Activated CD8-positive, alpha-beta memory T cell treated with anti-CD3 and anti-CD28 coated beads, Interleukin-2, amount 10 ng/mL, durations not matched to agents 7 days and 5 days (primary cell): ENCODE measurements at regions not wholly inside any gene's neighbourhood (a gene's known extent, or its start where the extent isn't known, plus 50 kb on each side); places are given as distances from the start of the nearest gene placed in this dataset.
"Not testable (repeated sequence)": the region's sequence is repeated elsewhere in the genome, so short reads cannot be mapped to it uniquely, and the experiment has no call there.

ENCODE experiments used
- ATAC-seq: fragments of 150-1000 bp; cut with Tn5 transposase; one replicate; pipeline ENCODE4 v1.10.0; 2021; ENCODE audit warnings: moderate library complexity
- CTCF ChIA-PET: fragments of 350-600 bp; sonication (Branson Sonifier 250); formaldehyde crosslinking; loops from one replicate; lab custom pipeline; 2021; ENCODE audit warnings: antibody characterized with exemption; lab: Charles Lee
- DNase-seq: peaks from one replicate; pipeline ENCODE4 v3.0.0-alpha.2; 2020
- H3K27ac Mint-ChIP-seq: one replicate; pipeline ENCODE4 v1.8.0; 2021; ENCODE audit warnings: mild to moderate bottlenecking, mixed read lengths
- H3K27me3 Mint-ChIP-seq: one replicate; pipeline ENCODE4 v1.8.0; 2021; ENCODE audit warnings: mixed read lengths
- H3K36me3 Mint-ChIP-seq: one replicate; pipeline ENCODE4 v1.8.0; 2021; ENCODE audit warnings: mild to moderate bottlenecking, mixed read lengths
- H3K4me1 Mint-ChIP-seq: one replicate; pipeline ENCODE4 v1.8.0; 2021; ENCODE audit warnings: mixed read lengths
- H3K4me3 Mint-ChIP-seq: one replicate; pipeline ENCODE4 v1.8.0; 2021; ENCODE audit warnings: mild to moderate bottlenecking, moderate library complexity, mixed read lengths
- H3K9me3 Mint-ChIP-seq: one replicate; pipeline ENCODE4 v1.8.0; 2022; ENCODE audit warnings: low read depth, mixed read lengths

GRCh38 chr15:85196697-85197096 is 183.7 kb upstream of the AKAP13 start:
- H3K4me1 Mint-ChIP-seq, CTCF ChIA-PET, H3K27ac Mint-ChIP-seq, H3K9me3 Mint-ChIP-seq, DNase-seq, H3K36me3 Mint-ChIP-seq, ATAC-seq, H3K27me3 Mint-ChIP-seq, H3K4me3 Mint-ChIP-seq: not testable (repeated sequence)

GRCh38 chr15:85197582-85197981 is 182.8 kb upstream of the AKAP13 start:
- H3K4me3 Mint-ChIP-seq, H3K27ac Mint-ChIP-seq, CTCF ChIA-PET, H3K27me3 Mint-ChIP-seq, H3K9me3 Mint-ChIP-seq, H3K36me3 Mint-ChIP-seq, H3K4me1 Mint-ChIP-seq, DNase-seq, ATAC-seq: not testable (repeated sequence)

- H3K27ac Mint-ChIP-seq, CTCF ChIA-PET, H3K4me1 Mint-ChIP-seq, H3K36me3 Mint-ChIP-seq, H3K4me3 Mint-ChIP-seq, ATAC-seq, H3K27me3 Mint-ChIP-seq, DNase-seq, H3K9me3 Mint-ChIP-seq: not testable (repeated sequence)
These were observed 182.0 kb upstream of the AKAP13 start for GRCh38 chr15:85198432-85198831.

- CTCF ChIA-PET, H3K4me1 Mint-ChIP-seq, H3K9me3 Mint-ChIP-seq, H3K36me3 Mint-ChIP-seq, H3K4me3 Mint-ChIP-seq, H3K27me3 Mint-ChIP-seq, DNase-seq, H3K27ac Mint-ChIP-seq: not testable (repeated sequence)
- peak; percentile 97 for ATAC-seq
These were observed 180.2 kb upstream of the AKAP13 start for GRCh38 chr15:85200215-85200614.

- H3K27me3 Mint-ChIP-seq, CTCF ChIA-PET, H3K27ac Mint-ChIP-seq, H3K9me3 Mint-ChIP-seq, H3K4me3 Mint-ChIP-seq, H3K36me3 Mint-ChIP-seq, ATAC-seq, DNase-seq, H3K4me1 Mint-ChIP-seq: not testable (repeated sequence)
These were observed 179.1 kb upstream of the AKAP13 start for GRCh38 chr15:85201118-85201793.

GRCh38 chr15:85204481-85204880 is 175.9 kb upstream of the AKAP13 start:
- ATAC-seq, H3K4me3 Mint-ChIP-seq, H3K27ac Mint-ChIP-seq, CTCF ChIA-PET, H3K9me3 Mint-ChIP-seq, H3K27me3 Mint-ChIP-seq, DNase-seq, H3K4me1 Mint-ChIP-seq, H3K36me3 Mint-ChIP-seq: not testable (repeated sequence)

GRCh38 chr15:85233791-85234325 is 146.5 kb upstream of the AKAP13 start:
- CTCF ChIA-PET, H3K27me3 Mint-ChIP-seq, H3K9me3 Mint-ChIP-seq, ATAC-seq, H3K27ac Mint-ChIP-seq, DNase-seq, H3K36me3 Mint-ChIP-seq, H3K4me3 Mint-ChIP-seq, H3K4me1 Mint-ChIP-seq: not testable (repeated sequence)

- CTCF ChIA-PET, H3K27me3 Mint-ChIP-seq, ATAC-seq, H3K36me3 Mint-ChIP-seq, H3K27ac Mint-ChIP-seq, DNase-seq, H3K9me3 Mint-ChIP-seq, H3K4me1 Mint-ChIP-seq, H3K4me3 Mint-ChIP-seq: not testable (repeated sequence)
These were observed 145.8 kb upstream of the AKAP13 start for GRCh38 chr15:85234450-85235196.

- H3K36me3 Mint-ChIP-seq, ATAC-seq, H3K9me3 Mint-ChIP-seq, H3K27ac Mint-ChIP-seq, H3K4me3 Mint-ChIP-seq, H3K4me1 Mint-ChIP-seq, DNase-seq, CTCF ChIA-PET, H3K27me3 Mint-ChIP-seq: not testable (repeated sequence)
These were observed 136.3 kb upstream of the AKAP13 start for GRCh38 chr15:85244056-85244455.

GRCh38 chr15:85250938-85251542 is 129.4 kb upstream of the AKAP13 start:
- H3K36me3 Mint-ChIP-seq, H3K9me3 Mint-ChIP-seq, H3K4me1 Mint-ChIP-seq, ATAC-seq, CTCF ChIA-PET, H3K4me3 Mint-ChIP-seq, DNase-seq, H3K27ac Mint-ChIP-seq, H3K27me3 Mint-ChIP-seq: not testable (repeated sequence)

GRCh38 chr15:85253196-85253915 is 127.0 kb upstream of the AKAP13 start:
- H3K27ac Mint-ChIP-seq, H3K4me3 Mint-ChIP-seq, H3K27me3 Mint-ChIP-seq, H3K36me3 Mint-ChIP-seq, H3K9me3 Mint-ChIP-seq, CTCF ChIA-PET, ATAC-seq, DNase-seq: not testable (repeated sequence)
- H3K4me1 Mint-ChIP-seq, result peaks cover 16% of the 10 kb centered on the region

GRCh38 chr15:85254961-85255360 is 125.4 kb upstream of the AKAP13 start:
- H3K27ac Mint-ChIP-seq, H3K4me3 Mint-ChIP-seq, ATAC-seq, DNase-seq, H3K9me3 Mint-ChIP-seq, H3K36me3 Mint-ChIP-seq, CTCF ChIA-PET, H3K27me3 Mint-ChIP-seq: not testable (repeated sequence)
- H3K4me1 Mint-ChIP-seq, result peaks cover 16% of the 10 kb centered on the region

- H3K27me3 Mint-ChIP-seq, H3K4me3 Mint-ChIP-seq, H3K9me3 Mint-ChIP-seq, CTCF ChIA-PET, DNase-seq, H3K36me3 Mint-ChIP-seq, H3K27ac Mint-ChIP-seq, ATAC-seq: not testable (repeated sequence)
- H3K4me1 Mint-ChIP-seq, result peaks cover 16% of the 10 kb centered on the region
These were observed 124.9 kb upstream of the AKAP13 start for GRCh38 chr15:85255502-85255901.
